Small intestine (tissue), 7 donors: ENCODE measurements at regions not wholly inside any gene's neighbourhood (a gene's known extent, or its start where the extent isn't known, plus 50 kb on each side); places are given as distances from the start of the nearest gene placed in this dataset.

Experiments used
- DNase-seq, 2 donors: peaks; one replicate each; pipeline versions ENCODE4 v3.0.0 to v3.0.0-alpha.2; 2013
- FAIRE-seq: peaks from 2 replicates; lab custom pipeline; 2012; peaks lifted over from hg19 to GRCh38; lab: Jason Lieb, UNC
- H3K27ac ChIP-seq, 3 donors: one replicate each; pipeline ENCODE4 v1.5.1; 2013; ENCODE audit warnings: low read length in 2 of 3, mild to moderate bottlenecking in 2 of 3, control low read depth in 1 of 3, inconsistent platforms in 1 of 3, low read depth in 1 of 3, moderate library complexity in 1 of 3
- H3K27me3 ChIP-seq, 3 donors: one replicate each; pipeline ENCODE4 v1.6.1; 2013; ENCODE audit warnings: low read length in 3 of 3, inconsistent platforms in 1 of 3; ENCODE audit not compliant: control insufficient read depth in 3 of 3, insufficient read depth in 3 of 3
- H3K36me3 ChIP-seq, 3 donors: one replicate each; pipeline ENCODE4 v1.6.1; 2013; ENCODE audit warnings: low read length in 3 of 3, inconsistent platforms in 1 of 3, low read depth in 1 of 3, mild to moderate bottlenecking in 1 of 3, moderate library complexity in 1 of 3; ENCODE audit not compliant: control insufficient read depth in 3 of 3, insufficient read depth in 2 of 3
- H3K4me1 ChIP-seq, 3 donors: one replicate each; pipeline ENCODE4 v1.6.1; 2013; ENCODE audit warnings: low read length in 2 of 3, inconsistent platforms in 1 of 3, low read depth in 1 of 3, mild to moderate bottlenecking in 1 of 3, moderate library complexity in 1 of 3; ENCODE audit not compliant: control insufficient read depth in 3 of 3, insufficient read depth in 2 of 3
- H3K4me3 ChIP-seq, 3 donors: one replicate each; pipeline ENCODE4 v1.5.1; 2013; ENCODE audit warnings: low read length in 3 of 3, control low read depth in 1 of 3, inconsistent platforms in 1 of 3, low read depth in 1 of 3, mild to moderate bottlenecking in 1 of 3, moderate library complexity in 1 of 3
- H3K9me3 ChIP-seq, 2 donors: one replicate each; pipeline ENCODE4 v1.6.1; 2013; ENCODE audit warnings: low read depth in 1 of 2, low read length in 1 of 2; ENCODE audit not compliant: control insufficient read depth in 2 of 2, insufficient read depth in 1 of 2
- WGBS, 3 donors: extraction: QIAGEN DNeasy Blood & Tissue Kit; methylation state at CpG; one replicate each; pipeline ENCODE4 v1.1.7; 2013; 5-methylcytosine and 5-hydroxymethylcytosine counted together
- donor health status: healthy with polysubstance abuse.
- donor health status: control.
- donor health status: control.
- donor health status: Bipolar disorder and iron deficiency.
- donor health status: healthy.

DNA sequence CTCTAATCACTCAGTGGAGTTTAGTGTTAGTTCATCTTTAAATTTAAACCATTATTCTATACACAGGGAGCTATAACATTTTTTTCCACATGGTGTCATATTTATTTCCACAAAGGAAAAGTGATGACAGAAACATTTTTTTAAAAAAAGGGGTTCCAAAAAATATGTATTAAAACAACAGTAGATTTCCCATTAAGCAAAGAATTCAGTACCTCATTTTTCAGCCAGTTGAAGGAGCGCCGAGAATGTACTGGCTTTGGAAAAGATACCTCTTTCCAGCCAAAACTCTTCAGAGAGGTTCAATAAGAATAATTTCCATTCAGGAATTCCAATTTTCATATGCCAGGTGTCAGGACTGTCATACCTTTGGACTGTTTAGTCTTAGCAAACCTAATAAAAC is 250.5 kb upstream of the MEOX2 start:
- Histone ChIP-seq H3K4me3 (no peak overlapping the region), H3K27ac (no peak overlapping the region), H3K9me3 (no peaks in the 10 kb centered on the region), H3K27me3 (no peaks in the 10 kb centered on the region), H3K4me1 (no peaks in the 10 kb centered on the region), H3K36me3 (no peaks in the 10 kb centered on the region)
- no peak for FAIRE-seq
- WGBS, 3 donors: 87 to 94% (median 91%) methylated on average over 2 of the region's 2 CpGs
- no peak for DNase-seq

DNA sequence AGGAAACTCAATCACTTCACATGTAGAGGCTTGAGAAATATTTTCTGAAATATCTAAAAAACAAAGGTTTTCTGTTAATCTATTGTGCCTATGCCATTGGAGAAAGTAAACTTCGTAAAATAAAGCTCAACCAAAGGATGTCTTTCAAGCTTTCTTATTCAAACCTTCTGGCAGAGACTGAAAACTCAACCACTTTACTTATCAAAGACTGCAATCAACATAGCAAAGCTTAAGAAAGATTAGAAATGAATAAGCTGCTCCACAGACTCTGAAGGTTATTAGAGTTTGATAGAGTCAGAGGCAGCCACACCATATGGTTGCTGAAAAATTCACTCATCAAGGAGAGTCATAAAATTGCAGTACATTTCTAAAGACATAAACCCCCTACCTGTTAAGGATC is 245.8 kb upstream of the MEOX2 start:
- H3K9me3 ChIP-seq: peaks cover 0 to 2% of the 10 kb centered on the region in 2 donors
- no peaks in the 10 kb centered on the region for H3K4me1 ChIP-seq
- no peak for FAIRE-seq
- H3K36me3 ChIP-seq: no peaks in the 10 kb centered on the region
- no peak overlapping the region for H3K27ac ChIP-seq
- no peaks in the 10 kb centered on the region for H3K27me3 ChIP-seq
- no peak for DNase-seq
- WGBS, 3 donors: 82 to 91% (median 87%) methylated on average over 1 of the region's 1 CpG
- H3K4me3 ChIP-seq: no peak overlapping the region

DNA sequence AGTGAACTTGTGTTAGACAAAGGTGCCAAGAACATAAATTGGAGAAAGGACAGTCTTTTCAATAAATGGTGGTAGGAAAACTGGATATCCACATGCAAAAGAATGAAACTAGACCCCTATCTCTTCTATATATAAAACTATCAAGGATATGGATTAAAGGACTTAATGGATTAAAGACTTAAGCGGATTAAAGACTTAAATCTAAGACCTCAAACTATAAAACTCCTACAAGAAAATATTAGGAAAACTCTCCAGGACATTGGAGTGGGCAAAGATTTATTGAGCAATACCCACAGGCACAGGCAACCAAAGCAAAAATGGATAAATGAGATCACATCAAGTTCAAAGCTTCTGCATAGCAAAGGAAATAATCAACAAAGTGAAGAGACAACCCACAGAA is 242.9 kb upstream of the MEOX2 start:
- DNase-seq (no peak), FAIRE-seq (no peak)
- 86 to 90% (median 89%) methylated on average over 1 of the region's 1 CpG for WGBS, 3 donors
- no peaks in the 10 kb centered on the region for H3K4me1 ChIP-seq
- H3K4me3 ChIP-seq: no peak overlapping the region
- H3K36me3 ChIP-seq: no peaks in the 10 kb centered on the region
- no peak overlapping the region for H3K27ac ChIP-seq
- H3K9me3 ChIP-seq: peaks cover 0 to 4% of the 10 kb centered on the region in 2 donors
- H3K27me3 ChIP-seq: no peaks in the 10 kb centered on the region

DNA sequence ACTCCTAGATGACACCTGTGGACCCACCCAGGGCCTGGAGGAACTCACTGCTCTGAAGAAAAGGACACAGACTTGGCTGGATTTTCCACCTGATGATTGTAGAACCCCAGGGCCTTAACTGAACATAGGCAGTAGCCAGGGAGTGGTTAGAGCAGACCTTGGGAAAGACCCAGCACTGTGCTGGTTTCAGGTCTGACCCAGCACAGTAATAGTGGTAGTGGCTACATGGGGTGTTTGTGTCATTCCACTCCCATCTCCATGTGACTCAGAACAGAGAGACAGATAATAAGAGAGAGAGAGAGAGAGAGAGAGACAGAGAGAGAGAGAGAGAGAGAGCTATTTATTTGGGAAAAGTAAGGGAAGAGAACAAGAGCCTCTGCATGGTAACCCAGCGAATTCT is 239.1 kb upstream of the MEOX2 start:
- no peak for FAIRE-seq
- peaks cover 0 to 6% of the 10 kb centered on the region in 2 donors for H3K9me3 ChIP-seq
- WGBS, 3 donors: 50 to 89% (median 75%) methylated on average over 1 of the region's 1 CpG
- DNase-seq: no peak
- H3K27me3 ChIP-seq: no peaks in the 10 kb centered on the region
- no peak overlapping the region for H3K4me3 ChIP-seq
- no peak overlapping the region for H3K27ac ChIP-seq
- no peaks in the 10 kb centered on the region for H3K4me1 ChIP-seq
- no peaks in the 10 kb centered on the region for H3K36me3 ChIP-seq

DNA sequence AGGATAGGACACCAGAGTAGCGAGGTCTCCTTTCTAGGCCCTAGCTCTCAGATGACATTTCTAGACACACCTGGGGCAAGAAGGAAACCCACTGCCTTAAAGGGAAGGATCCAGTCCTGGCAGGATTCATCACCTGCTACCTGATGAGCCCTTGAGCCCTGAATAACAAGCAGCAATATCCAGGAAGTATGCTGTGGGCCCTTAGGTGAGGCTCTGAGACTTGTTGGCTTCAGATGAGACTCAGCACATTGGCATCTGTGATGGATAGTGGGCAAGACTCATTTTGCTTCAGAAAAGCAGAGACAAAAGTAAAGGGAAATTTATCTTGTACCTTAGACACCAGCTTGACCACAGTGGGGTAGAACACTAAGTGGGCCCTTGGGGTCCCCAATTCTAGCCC is 238.4 kb upstream of the MEOX2 start:
- H3K36me3 ChIP-seq: no peaks in the 10 kb centered on the region
- 95 to 100% (median 95%) methylated on average over 1 of the region's 1 CpG for WGBS, 3 donors
- H3K9me3 ChIP-seq: peaks cover 0 to 6% of the 10 kb centered on the region in 2 donors
- H3K27ac ChIP-seq: no peak overlapping the region
- FAIRE-seq (no peak), DNase-seq (no peak)
- H3K4me1 ChIP-seq: no peaks in the 10 kb centered on the region
- H3K27me3 ChIP-seq: no peaks in the 10 kb centered on the region
- no peak overlapping the region for H3K4me3 ChIP-seq

DNA sequence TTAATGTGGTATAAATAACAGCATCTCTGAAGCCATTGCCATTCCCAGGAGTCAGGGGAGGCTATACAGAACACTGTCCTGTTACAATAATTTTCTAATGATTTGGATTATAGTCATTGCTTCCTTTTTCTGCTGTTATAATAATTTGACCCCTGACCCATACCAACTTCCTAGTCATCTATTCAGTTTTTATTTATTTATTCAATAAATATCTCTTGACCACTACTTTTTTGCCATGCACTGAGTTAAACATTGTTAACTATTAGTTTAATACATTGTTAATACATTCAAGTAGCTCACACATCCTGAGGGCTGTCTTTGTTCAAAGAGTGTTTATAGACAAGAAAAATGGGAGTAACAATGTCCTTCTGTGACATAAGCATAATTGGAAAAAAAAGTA is 235.5 kb upstream of the MEOX2 start:
- FAIRE-seq (no peak), DNase-seq (no peak)
- Histone ChIP-seq H3K27ac (no peak overlapping the region), H3K9me3 (peaks cover 0 to 4% of the 10 kb centered on the region in 2 donors), H3K4me1 (no peaks in the 10 kb centered on the region), H3K36me3 (no peaks in the 10 kb centered on the region), H3K4me3 (no peak overlapping the region), H3K27me3 (no peaks in the 10 kb centered on the region)

DNA sequence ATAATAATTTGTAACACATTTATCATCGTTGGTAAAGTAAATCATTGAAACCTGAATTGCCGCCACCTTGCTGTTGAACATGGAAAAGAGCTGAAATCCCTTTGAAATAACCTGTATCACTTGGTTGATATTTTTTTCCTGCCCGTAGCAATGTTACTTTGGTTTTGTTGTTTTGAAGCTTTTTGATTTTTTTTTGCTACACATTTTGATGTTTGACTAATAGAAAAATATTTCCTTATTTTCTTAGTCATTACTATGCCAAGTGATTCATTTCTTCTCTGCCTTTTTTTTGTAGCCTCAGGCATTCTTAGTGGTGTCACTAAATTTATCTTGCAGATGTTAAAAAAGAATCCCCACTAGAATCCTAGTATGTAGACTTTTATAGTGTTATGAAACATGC is 235.1 kb upstream of the MEOX2 start:
- H3K9me3 ChIP-seq: peaks cover 0 to 4% of the 10 kb centered on the region in 2 donors
- WGBS, 3 donors: 62 to 75% (median 65%) methylated on average over 3 of the region's 3 CpGs
- FAIRE-seq (no peak), DNase-seq (no peak)
- H3K36me3 ChIP-seq: no peaks in the 10 kb centered on the region
- H3K4me3 ChIP-seq: no peak overlapping the region
- H3K4me1 ChIP-seq: no peaks in the 10 kb centered on the region
- no peak overlapping the region for H3K27ac ChIP-seq
- no peaks in the 10 kb centered on the region for H3K27me3 ChIP-seq

DNA sequence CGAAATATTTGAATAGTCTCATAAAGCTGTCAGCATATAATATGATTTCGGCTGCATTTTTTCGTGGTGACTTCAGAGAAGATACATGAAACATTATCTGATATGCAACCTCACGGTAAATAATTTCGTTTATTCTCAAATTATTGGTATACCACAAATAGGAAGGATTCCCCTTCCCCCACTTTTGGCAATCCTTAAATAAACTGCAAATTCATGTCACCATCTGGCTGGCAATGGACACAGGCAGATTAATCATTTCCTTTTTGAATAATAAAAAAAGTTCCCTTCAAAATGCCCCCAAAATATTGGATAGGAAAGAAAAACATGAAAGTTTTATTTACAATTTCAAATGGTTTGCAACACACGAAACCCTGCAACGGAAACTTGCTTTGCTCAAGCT is 234.5 kb upstream of the MEOX2 start:
- FAIRE-seq (no peak), DNase-seq (no peak)
- Histone ChIP-seq H3K27me3 (no peaks in the 10 kb centered on the region), H3K36me3 (no peaks in the 10 kb centered on the region), H3K9me3 (peaks cover 0 to 4% of the 10 kb centered on the region in 2 donors), H3K27ac (no peak overlapping the region), H3K4me1 (no peaks in the 10 kb centered on the region), H3K4me3 (no peak overlapping the region)
- 78 to 89% (median 86%) methylated on average over 7 of the region's 7 CpGs for WGBS, 3 donors

DNA sequence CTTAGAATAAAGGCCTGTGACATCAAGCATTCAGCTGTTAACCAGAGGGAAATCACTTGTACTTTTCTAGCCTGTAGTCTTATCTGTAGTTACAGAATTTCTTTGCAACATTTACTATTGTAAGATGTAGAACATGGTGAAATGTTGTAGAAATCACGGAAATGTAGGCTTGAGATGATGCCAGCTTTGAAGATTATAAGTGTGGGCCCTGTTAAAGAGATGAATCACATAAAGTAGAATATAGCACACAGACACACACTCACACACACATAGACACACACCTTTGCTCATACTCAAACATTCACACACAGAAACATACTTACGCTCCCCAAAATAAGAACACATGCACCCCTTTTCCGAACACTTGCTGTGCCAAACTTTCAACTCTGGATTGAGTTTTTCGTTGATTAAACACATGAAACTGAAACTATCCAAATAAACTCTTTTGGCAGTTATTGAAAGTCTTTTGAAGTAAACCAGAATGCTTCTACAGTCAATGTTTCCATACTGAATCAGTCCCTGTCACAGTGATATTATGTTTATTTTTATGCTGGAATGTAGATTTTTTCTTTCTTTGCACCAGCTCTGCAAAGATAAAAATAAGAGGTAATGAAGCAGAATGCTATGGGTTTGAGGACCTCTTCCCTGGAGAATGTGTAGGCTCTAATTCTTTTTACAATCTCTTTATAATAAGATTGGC is 230.3 kb upstream of the MEOX2 start:
- H3K27ac ChIP-seq: no peak overlapping the region
- no peaks in the 10 kb centered on the region for H3K27me3 ChIP-seq
- H3K4me3 ChIP-seq: no peak overlapping the region
- H3K9me3 ChIP-seq: no peaks in the 10 kb centered on the region
- H3K36me3 ChIP-seq: no peaks in the 10 kb centered on the region
- no peak for FAIRE-seq
- DNase-seq: no peak
- H3K4me1 ChIP-seq: no peaks in the 10 kb centered on the region
- 66 to 79% (median 75%) methylated on average over 4 of the region's 4 CpGs for WGBS, 3 donors
